ENCODE measurements at regions not wholly inside any gene's neighbourhood (a gene's known extent, or its start where the extent isn't known, plus 50 kb on each side); places are given as distances from the start of the nearest gene placed in this dataset.
"Not testable (repeated sequence)": the region's sequence is repeated elsewhere in the genome, so short reads cannot be mapped to it uniquely, and the experiment has no call there.

- no peak for DNase-seq (ENCODE audit: low read depth)
These were observed 59.7 kb downstream of the NAA11 start for GRCh38 chr4:79266136-79266535.

GRCh38 chr4:79259242-79259641 lies 66.6 kb downstream of the NAA11 start:
- no peak for DNase-seq (ENCODE audit: low read depth)

- DNase-seq (ENCODE audit: low read depth) = no peak
These were observed 67.2 kb downstream of the NAA11 start for GRCh38 chr4:79258614-79259176.

DNA sequence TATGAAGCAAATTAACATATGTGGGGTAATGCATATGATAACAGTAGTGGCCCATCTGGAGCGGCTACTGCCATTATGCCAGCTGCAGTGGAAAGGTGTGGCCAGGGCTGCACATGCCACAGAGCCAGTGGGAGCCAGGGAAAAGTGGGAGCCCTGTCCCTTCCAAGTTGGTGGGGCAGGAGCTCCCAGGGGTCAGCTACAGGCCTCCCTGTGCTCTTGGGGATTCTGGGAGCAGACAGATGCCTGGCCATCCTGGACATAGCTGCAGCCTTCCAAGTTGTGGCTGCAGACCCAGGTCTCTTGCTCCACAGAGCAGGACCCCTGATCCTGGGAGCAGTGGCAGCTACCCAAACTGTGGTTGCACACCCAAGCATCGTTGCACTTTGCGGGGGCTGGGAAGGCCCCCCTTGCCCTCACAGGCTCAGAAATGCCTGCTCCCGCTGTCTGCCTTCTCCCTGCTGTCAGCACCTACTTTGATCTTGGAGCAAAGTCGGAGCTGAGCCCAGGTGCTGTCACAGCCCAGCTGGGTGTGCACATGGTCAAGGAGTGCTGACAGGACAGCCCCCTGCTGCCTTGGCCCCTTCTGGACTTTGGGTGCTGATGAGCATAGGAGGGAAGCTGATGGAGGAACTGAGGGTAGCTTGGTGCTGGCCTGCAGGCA lies 67.8 kb downstream of the NAA11 start:
- DNase-seq (ENCODE audit: low read depth) = no peak

DNA sequence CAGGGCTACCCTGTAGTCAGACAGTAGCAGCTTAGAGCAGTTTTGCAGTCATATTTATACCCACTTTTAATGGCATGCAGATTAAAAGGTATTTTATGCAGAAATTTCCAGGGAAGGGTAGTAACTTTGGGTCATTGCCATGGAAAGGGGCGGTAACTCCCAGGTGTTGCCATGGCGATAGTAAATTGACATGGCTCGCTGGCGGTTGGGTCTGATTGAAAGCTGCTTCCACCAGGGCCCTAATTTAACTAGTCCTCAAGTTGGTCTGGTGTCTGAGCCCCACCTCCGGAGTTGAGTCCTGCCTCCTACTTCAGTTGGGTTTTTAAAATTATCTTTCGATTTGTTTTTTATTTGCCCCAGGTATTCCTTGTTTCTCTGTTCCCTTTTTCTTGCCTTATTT lies 70.1 kb downstream of the NAA11 start:
- no peak for DNase-seq (ENCODE audit: low read depth)

- DNase-seq (ENCODE audit: low read depth) = no peak
These were observed 71.9 kb downstream of the NAA11 start for GRCh38 chr4:79253924-79254323.

- no peak for DNase-seq (ENCODE audit: low read depth)
These were observed 72.7 kb downstream of the NAA11 start for GRCh38 chr4:79253168-79253567.

DNA sequence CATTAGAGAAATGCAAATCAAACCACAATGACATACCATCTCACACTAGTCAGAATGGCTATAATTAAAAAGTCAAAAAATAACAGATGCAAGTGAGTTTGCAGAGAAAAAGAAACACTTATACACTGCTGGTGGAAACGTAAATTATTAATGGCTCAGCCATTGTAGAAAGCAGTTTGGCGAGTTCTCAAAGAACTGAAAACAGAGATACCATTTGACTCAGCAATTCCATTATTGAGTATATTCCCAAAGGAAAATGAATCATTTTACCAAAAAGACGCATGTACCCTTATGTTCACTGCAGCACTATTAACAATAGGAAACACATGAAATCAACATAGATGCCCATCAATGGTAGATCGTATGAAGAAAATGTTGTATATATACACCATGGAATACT lies 75.0 kb downstream of the NAA11 start:
- DNase-seq (ENCODE audit: low read depth) = no peak

DNA sequence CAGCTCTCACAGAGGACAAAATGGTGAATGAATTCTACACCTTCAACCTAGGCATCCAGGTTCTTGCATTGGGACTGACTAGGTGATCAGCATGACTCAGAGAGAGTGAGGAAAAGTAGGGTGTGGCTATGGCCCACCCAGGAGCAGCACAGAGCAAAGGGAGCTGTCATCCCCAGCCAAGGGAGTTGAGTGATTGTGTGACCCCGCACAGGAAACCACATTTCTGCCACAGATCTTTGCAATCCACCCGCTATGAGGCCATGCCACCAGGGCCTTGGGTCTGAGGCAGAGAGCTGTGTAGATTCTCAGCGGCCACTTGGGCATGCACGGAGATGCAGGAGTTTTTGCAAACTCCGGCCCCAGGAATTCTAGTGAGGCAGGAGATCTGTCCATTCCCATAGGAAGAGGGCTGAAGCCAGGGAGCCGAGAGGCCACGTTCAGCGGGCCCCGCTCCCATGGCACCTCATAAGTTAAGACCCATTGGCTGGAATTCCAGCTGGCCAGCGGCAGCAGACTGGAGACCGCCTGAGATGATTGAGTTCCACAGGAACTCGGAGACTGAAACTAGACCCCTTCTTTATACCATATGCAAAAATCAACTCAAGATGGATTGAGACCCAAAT lies 75.9 kb downstream of the NAA11 start:
- DNase-seq (ENCODE audit: low read depth) = no peak

DNA sequence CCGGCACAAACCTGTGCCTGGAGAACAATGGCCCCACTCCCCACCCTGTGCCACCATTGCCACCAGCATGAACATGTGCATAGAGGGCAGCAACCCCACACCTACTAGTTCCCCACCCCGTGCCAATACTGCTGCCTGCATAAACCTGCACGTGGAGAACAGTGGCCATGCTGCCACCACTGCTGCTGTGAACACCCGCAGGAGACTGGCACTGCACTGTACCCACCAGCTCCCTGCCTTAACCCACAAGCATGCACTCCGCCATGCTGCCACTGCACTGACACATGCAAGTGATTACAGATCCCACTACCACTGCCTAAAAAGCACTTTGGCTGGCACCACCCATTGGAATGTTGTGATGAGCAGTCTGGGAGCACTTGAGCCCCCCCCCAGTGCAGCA lies 77.3 kb downstream of the NAA11 start:
- no peak for DNase-seq (ENCODE audit: low read depth)

DNA sequence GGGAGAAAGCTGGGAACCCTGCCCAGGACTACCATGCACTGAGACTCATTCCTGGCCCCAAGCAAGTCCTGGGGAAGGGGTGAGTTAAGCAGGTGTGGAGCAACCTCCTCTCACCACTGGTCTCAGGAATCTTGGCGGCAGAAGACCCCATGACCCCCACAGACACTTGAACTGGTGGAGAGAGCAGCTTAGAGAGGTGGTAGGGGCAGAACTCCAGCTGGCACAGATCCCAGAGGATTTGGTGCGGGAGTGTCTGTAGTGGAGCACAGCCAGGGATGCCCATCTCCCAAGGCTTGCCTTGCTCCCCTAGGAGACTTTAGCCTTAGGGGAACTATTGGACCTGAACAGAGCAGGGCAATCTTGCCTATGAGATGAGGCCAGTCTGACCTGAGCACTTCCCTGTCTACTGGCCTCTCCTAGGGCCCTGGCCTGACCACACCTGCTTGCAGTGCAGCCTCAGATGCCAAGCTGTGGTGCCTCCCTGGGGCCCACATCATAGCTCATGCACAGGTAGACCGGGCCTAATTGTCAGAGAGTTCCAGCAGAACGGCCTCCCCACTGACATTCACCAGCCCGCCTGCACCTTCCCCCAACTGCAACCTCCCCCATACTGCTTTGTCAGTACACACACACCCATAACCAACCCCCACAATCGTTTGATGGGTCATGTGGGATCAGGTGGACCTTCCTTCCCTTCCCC lies 78.0 kb downstream of the NAA11 start:
- DNase-seq (ENCODE audit: low read depth) = no peak

GRCh38 chr4:79245200-79245940 lies 80.5 kb downstream of the NAA11 start:
- not testable (repeated sequence) for DNase-seq (ENCODE audit: low read depth)

GRCh38 chr4:79241846-79242245 lies 84.0 kb downstream of the NAA11 start:
- peak; percentile 3 for DNase-seq (ENCODE audit: low read depth)

DNA sequence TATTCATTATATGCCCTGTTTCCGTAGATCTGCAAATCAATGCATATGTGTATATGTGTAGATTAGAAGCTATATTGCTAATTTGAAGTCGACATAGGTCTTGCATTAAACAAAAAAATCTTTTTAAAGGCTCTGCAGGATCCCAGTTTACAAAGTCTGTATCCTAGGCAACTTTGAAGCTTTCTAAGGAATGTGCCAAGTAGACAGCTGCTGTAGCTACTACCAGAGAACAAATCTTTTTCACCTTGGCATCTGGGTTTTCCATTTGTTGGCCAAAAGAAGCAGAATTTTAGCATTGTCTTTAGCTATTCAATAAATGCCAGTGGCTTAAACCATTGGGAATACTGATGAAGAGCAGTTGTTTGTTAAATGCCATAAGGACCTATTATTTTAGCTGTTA lies 88.0 kb downstream of the NAA11 start:
- no peak for DNase-seq (ENCODE audit: low read depth)

- DNase-seq (ENCODE audit: low read depth) = no peak
These were observed 89.1 kb downstream of the NAA11 start for GRCh38 chr4:79236785-79237184.

DNA sequence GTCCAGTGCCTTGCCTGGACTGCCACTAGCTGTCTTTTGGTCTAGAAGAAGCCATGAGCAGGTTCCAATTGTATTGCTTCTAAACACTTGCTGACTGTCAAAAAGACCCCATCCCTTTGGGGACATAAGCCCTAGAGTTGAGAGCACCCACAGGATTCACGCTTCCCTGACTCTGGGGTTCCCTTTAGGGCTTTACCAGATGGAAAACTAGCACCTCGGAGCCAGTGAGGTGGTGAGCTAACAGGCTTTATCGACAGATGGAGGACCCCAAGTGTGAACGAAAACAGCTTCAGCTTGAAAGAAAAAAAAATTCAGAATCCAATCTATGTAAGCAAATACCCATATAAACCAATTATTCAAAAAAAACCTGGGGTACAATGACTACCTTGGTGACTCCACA lies 90.8 kb downstream of the NAA11 start:
- no peak for DNase-seq (ENCODE audit: low read depth)

GRCh38 chr4:79233820-79234219 lies 92.0 kb downstream of the NAA11 start:
- no peak for DNase-seq (ENCODE audit: low read depth)

DNA sequence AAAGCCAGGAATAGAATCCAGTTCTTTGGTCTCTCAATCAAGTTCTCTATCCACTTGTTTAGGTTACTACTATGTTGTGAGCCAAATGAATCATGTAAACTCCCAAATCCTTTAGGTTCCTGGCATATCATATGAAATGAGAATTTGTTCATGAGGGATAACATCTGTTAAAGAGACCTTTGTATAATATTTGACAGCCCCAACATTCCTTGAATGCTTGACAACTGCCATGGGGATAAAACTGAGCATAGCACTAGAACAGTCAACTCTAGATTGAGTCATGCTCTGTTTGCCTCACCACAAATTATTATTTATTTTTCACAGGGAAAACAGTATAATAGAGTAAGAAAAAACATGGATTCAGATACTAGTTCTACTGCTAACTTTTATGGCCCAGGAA lies 93.3 kb downstream of the NAA11 start:
- DNase-seq (ENCODE audit: low read depth) = no peak

DNA sequence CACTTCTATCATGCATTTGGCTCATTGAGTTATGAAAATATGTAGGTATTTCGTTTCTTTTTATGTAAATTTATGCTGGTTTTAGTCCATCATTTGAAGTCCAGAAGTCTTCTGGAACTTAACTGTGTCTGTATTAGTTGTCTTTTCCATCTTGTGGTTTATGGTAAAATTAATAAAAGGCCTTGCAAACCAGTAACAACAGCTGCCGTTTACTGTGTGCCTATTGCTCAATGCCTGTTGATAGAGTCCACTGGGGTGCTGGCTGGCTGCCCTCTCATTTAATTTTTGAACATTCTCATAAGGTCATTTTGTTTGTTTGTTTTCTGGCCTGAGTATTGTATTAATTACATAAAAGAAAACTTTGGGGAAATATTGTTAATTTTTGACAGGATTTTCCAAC lies 98.0 kb downstream of the NAA11 start:
- DNase-seq (ENCODE audit: low read depth) = no peak

- DNase-seq (ENCODE audit: low read depth) = no peak
These were observed 100.5 kb downstream of the NAA11 start for GRCh38 chr4:79225360-79225759.

GRCh38 chr4:79224777-79225104 lies 101.1 kb downstream of the NAA11 start:
- no peak for DNase-seq (ENCODE audit: low read depth)

- no peak for DNase-seq (ENCODE audit: low read depth)
These were observed 101.7 kb downstream of the NAA11 start for GRCh38 chr4:79223993-79224776.
